HepG2 (cell line): ENCODE measurements at regions not wholly inside any gene's neighbourhood (a gene's known extent, or its start where the extent isn't known, plus 50 kb on each side); places are given as distances from the start of the nearest gene placed in this dataset.

Experiments used
- ARID3A ChIP-seq: IDR thresholded peaks from 2 replicates; pipeline ENCODE4 v1.6.1; 2012; ENCODE audit warnings: low read depth, low read length, improper control_type of control experiment
- CEBPZ ChIP-seq: IDR thresholded peaks from 2 replicates; pipeline ENCODE4 v1.6.1; 2012; ENCODE audit warnings: low read length, improper control_type of control experiment
- ERF ChIP-seq: IDR thresholded peaks from 2 replicates; pipeline ENCODE4 v1.6.1; 2018; ENCODE audit warnings: missing biosample characterization, missing genetic modification reagents
- FOXP1 ChIP-seq, 2 experiments: fragments of 450-650 bp in 1 of 2; IDR thresholded peaks; 2 replicates each; pipeline ENCODE4 v1.6.1; 2017 to 2018; ENCODE audit warnings: antibody characterized with exemption in 1 of 2
- HNF4G ChIP-seq, 2 experiments: sonication (generic) in 1 of 2; formaldehyde crosslinking in 1 of 2; IDR thresholded peaks; 2 replicates each; pipeline versions ENCODE4 v1.4.0 to v1.6.1; 2011 to 2020; ENCODE audit warnings: borderline replicate concordance in 2 of 2, low read depth in 2 of 2, mild to moderate bottlenecking in 2 of 2, low read length in 1 of 2, missing genetic modification reagents in 1 of 2, moderate library complexity in 1 of 2
- HOXA5 ChIP-seq: sonication (generic); formaldehyde crosslinking; IDR thresholded peaks from 2 replicates; pipeline ENCODE4 v1.4.0; 2020; ENCODE audit warnings: missing genetic modification reagents
- IKZF1 ChIP-seq: fragments of 450-650 bp; IDR thresholded peaks from 2 replicates; pipeline ENCODE4 v1.7.1; 2016
- MTA1 ChIP-seq: sonication (generic); formaldehyde crosslinking; IDR thresholded peaks from 2 replicates; pipeline ENCODE4 v1.4.0; 2020; ENCODE audit warnings: missing genetic modification reagents, mild to moderate bottlenecking, borderline replicate concordance
- SPEN ChIP-seq: sonication (generic); formaldehyde crosslinking; IDR thresholded peaks from 2 replicates; pipeline ENCODE4 v1.5.1; 2020; ENCODE audit warnings: low read depth, mild to moderate bottlenecking, missing genetic modification reagents
- ZNF142 ChIP-seq: sonication (generic); formaldehyde crosslinking; IDR thresholded peaks from 2 replicates; pipeline ENCODE4 v1.4.0; 2020; ENCODE audit warnings: missing genetic modification reagents
- ZNF232 ChIP-seq: sonication (generic); formaldehyde crosslinking; IDR thresholded peaks from 2 replicates; pipeline ENCODE4 v1.4.0; 2020; ENCODE audit warnings: missing genetic modification reagents, borderline replicate concordance
- ZNF264 ChIP-seq: sonication (generic); formaldehyde crosslinking; IDR thresholded peaks from 2 replicates; pipeline ENCODE4 v1.4.0; 2020; ENCODE audit warnings: missing genetic modification reagents
- ZNF343 ChIP-seq: sonication (generic); formaldehyde crosslinking; IDR thresholded peaks from 2 replicates; pipeline ENCODE4 v1.4.0; 2020; ENCODE audit warnings: mild to moderate bottlenecking, missing genetic modification reagents
- ZNF430 ChIP-seq: sonication (generic); formaldehyde crosslinking; IDR thresholded peaks from 2 replicates; pipeline ENCODE4 v1.9.0; 2021; ENCODE audit warnings: mild to moderate bottlenecking, missing genetic modification reagents
- ZNF550 ChIP-seq: sonication (generic); formaldehyde crosslinking; IDR thresholded peaks from 2 replicates; pipeline ENCODE4 v1.4.0; 2020; ENCODE audit warnings: mild to moderate bottlenecking, missing genetic modification reagents, borderline replicate concordance
- ZNF572 ChIP-seq: sonication (generic); formaldehyde crosslinking; IDR thresholded peaks from 2 replicates; pipeline ENCODE4 v1.5.1; 2020; ENCODE audit warnings: mild to moderate bottlenecking, missing genetic modification reagents
- ZNF792 ChIP-seq: IDR thresholded peaks from 2 replicates; pipeline ENCODE4 v1.6.1; 2016

GRCh38 chr2:43152186-43152585 lies 74.2 kb downstream of the ZFP36L2 start (continued):
- no peak for TF ChIP-seq ZNF550 (CRISPR knock-in tag)
- no peak for TF ChIP-seq ZNF430 (CRISPR knock-in tag)
- TF ChIP-seq ZNF232: no peak
- no peak for TF ChIP-seq HNF4G (IDR thresholded peaks at IDR 0.05; ENCODE audit: borderline replicate concordance, low read depth, low read length)
- 0 out of 2 replicates have a peak, but pooled peaks have one; percentile 39 for TF ChIP-seq HNF4G (CRISPR knock-in tag; IDR thresholded peaks at IDR 0.05; ENCODE audit: borderline replicate concordance, low read depth)
- TF ChIP-seq ARID3A: peak; percentile 28; the same call in 1 of the 2 replicates
- TF ChIP-seq ERF (CRISPR knock-in tag): 0 out of 2 replicates have a peak, but pooled peaks have one; percentile 27
- no peak for TF ChIP-seq ZNF142 (CRISPR knock-in tag)
- TF ChIP-seq ZNF792 (CRISPR knock-in tag): 0 out of 2 replicates have a peak, but pooled peaks have one; percentile 39
- no peak for TF ChIP-seq HOXA5 (CRISPR knock-in tag)
- TF ChIP-seq FOXP1 (IDR thresholded peaks at IDR 0.05): peak; percentile 23; the same call in 1 of the 2 replicates
- TF ChIP-seq FOXP1 (CRISPR knock-in tag; IDR thresholded peaks at IDR 0.05): peak; percentile 30; the same call in 1 of the 2 replicates
- TF ChIP-seq CEBPZ: no peak
- TF ChIP-seq IKZF1: no peak
- TF ChIP-seq ZNF572 (CRISPR knock-in tag): no peak
- no peak for TF ChIP-seq ZNF343 (CRISPR knock-in tag)
- peak; percentile 60; the same call in 1 of the 2 replicates for TF ChIP-seq MTA1 (CRISPR knock-in tag)
- TF ChIP-seq SPEN (CRISPR knock-in tag): peak; percentile 43; the same call in 1 of the 2 replicates
- TF ChIP-seq ZNF264 (CRISPR knock-in tag): no peak
